Effector memory CD4-positive, alpha-beta T cell (primary cell): ENCODE measurements at regions not wholly inside any gene's neighbourhood (a gene's known extent, or its start where the extent isn't known, plus 50 kb on each side); places are given as distances from the start of the nearest gene placed in this dataset.
A peak's percentile ranks its signal among the peaks of the same experiment; 100 is the strongest.

ENCODE experiments used
- DNase-seq, 3 donors: peaks; one replicate each; pipeline ENCODE4 v3.0.0-alpha.2; 2020
- H3K27ac ChIP-seq: 2 replicates; pipeline ENCODE4 v1.7.0; 2013; ENCODE audit warnings: mild to moderate bottlenecking, low read length, moderate library complexity; ENCODE audit not compliant: insufficient read depth, poor library complexity, severe bottlenecking
- H3K27me3 ChIP-seq: replicated peaks from 2 replicates; pipeline ENCODE4 v1.7.0; 2013; ENCODE audit warnings: mild to moderate bottlenecking, low read length; ENCODE audit not compliant: insufficient read depth, control insufficient read depth, poor library complexity, severe bottlenecking
- H3K36me3 ChIP-seq: 2 replicates; pipeline ENCODE4 v1.7.0; 2013; ENCODE audit warnings: mild to moderate bottlenecking, low read length, moderate library complexity; ENCODE audit not compliant: control insufficient read depth, insufficient read depth
- H3K4me1 ChIP-seq: 2 replicates; pipeline ENCODE4 v1.7.0; 2013; ENCODE audit warnings: low read length, mild to moderate bottlenecking; ENCODE audit not compliant: control insufficient read depth, insufficient read depth, poor library complexity, severe bottlenecking
- H3K4me3 ChIP-seq: 2 replicates; pipeline ENCODE4 v1.7.0; 2013; ENCODE audit warnings: low read length, low read depth, mild to moderate bottlenecking; ENCODE audit not compliant: insufficient read depth, poor library complexity, severe bottlenecking
- H3K9me3 ChIP-seq: 2 replicates; pipeline ENCODE4 v1.7.0; 2013; ENCODE audit warnings: mild to moderate bottlenecking, low read length, moderate library complexity; ENCODE audit not compliant: control insufficient read depth

DNA sequence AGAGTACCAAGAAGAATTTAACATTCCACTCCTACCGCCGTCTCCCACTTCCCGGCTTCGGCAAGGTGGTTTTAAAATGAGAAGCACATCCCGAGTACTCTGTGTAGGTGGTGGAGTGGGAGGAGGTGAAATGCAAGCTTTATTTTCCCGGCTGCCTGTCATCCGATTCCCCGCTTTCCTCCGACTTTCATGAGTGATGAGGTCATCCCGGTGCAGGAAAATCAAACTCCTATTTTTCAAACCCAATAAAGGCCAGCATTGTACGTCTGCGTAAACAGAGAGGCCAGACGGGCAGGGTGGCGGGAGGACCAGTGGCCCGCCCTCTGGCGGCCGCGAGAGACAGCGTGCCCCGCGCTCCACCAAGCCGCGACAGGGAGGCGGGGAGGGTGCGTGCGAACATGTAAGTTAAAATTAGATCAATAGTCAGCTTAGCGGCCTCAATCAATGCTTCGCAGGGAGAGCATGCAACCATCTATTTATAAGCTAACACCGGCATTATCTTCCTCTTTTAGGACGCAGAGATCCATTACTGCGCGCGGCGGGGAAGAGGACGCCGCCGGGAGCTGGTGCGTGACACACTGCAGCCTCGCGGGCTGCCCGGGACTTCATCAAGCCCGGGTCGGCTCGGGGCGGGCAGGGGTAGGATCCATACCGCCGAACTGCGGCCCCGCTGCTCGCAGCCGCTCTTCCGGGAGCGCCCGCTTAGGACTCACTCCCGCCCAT is 163.3 kb downstream of the CD47 start:
- Histone ChIP-seq H3K36me3 (no peaks in the 10 kb centered on the region), H3K4me1 (peaks cover 4% of the 10 kb centered on the region), H3K27ac (no peak overlapping the region), H3K9me3 (no peaks in the 10 kb centered on the region), H3K27me3 (no peaks in the 10 kb centered on the region), H3K4me3 (peak overlapping the region; percentile 73)
- peak; percentile 8 to 42 (median 27) for DNase-seq

DNA sequence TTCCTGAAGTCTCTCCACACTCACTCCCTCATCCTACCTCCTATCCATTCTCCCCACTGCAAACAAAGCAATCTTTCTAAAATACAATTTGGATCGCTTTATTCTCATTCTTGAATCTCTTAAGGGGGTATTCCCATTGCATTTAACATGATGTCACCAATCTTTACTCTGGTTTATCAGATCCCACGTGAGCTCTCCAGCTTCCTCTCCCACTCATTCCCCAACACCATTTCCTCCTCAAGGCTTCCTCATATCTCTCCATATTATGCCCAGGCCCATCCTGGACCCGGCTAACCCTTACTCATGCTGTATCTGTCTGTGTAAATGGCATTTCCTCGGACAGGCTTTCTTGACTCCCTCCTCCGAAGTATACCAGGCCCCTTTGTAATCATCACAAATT is 165.0 kb downstream of the CD47 start:
- H3K4me1 ChIP-seq = peaks cover 4% of the 10 kb centered on the region
- no peaks in the 10 kb centered on the region for H3K9me3 ChIP-seq
- no peak for DNase-seq
- H3K4me3 ChIP-seq = no peak overlapping the region
- H3K27me3 ChIP-seq = no peaks in the 10 kb centered on the region
- H3K36me3 ChIP-seq = no peaks in the 10 kb centered on the region
- no peak overlapping the region for H3K27ac ChIP-seq

DNA sequence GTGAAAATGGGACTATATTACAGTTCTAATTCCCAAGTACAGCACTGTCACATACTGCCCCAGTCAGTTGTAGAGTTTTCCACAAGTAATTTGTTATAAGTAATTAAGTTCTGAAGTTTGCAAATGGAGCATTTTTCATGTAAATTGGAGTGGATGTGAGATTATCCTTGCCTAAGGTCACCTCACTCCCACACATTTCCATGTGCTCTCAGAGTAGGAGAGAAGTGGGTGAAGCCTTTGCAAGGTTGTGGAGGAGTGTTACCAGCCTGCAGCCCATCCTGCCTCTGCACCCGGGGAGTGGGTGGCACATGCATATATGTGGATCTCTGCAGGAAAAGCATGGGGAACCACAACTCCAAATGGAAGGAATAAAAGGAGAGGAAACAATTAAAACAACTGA is 169.8 kb downstream of the CD47 start:
- Histone ChIP-seq H3K27ac (no peak overlapping the region), H3K36me3 (no peaks in the 10 kb centered on the region), H3K4me3 (no peak overlapping the region), H3K9me3 (no peaks in the 10 kb centered on the region), H3K4me1 (no peaks in the 10 kb centered on the region), H3K27me3 (no peaks in the 10 kb centered on the region)
- no peak for DNase-seq

DNA sequence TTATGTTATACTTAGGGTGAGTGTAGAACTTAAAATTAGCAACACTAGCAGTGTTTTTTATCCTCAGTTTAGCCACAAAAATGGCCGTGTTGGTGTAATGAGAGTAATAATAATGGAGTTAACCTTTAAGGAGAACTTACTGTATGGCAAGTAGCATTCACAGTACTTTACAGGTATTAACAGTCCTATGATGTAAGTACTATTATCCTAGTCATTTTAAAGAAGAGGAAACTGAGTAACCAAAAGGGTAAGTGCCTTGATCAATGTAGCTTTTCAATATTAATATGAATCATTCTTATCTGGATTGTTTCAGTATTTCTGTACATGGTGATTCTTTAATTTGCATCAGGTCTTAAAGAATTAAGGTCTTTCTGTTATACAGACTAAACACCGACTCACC is 170.3 kb downstream of the CD47 start:
- DNase-seq = no peak
- H3K4me1 ChIP-seq = no peaks in the 10 kb centered on the region
- H3K9me3 ChIP-seq = no peaks in the 10 kb centered on the region
- H3K4me3 ChIP-seq = no peak overlapping the region
- H3K27ac ChIP-seq = no peak overlapping the region
- no peaks in the 10 kb centered on the region for H3K36me3 ChIP-seq
- no peaks in the 10 kb centered on the region for H3K27me3 ChIP-seq

DNA sequence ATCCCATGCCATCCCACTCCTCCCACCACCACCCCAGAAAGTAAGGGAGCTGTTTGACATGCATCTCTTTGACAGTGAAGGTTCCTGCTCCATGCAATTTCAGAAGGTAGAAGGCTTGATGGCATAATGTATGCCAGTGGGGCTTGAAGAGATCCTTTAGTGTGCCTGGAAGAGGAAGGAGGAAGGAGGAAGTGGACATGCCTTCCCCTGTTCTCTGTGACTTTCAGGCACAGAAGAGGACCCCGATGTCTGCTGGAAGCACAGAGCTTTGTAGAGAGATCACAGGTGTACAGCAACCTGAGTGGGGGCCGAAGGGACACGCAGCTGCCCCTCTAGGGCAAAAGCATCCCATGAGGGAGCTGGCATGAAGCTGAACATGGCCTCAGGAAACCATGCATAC is 171.6 kb downstream of the CD47 start:
- Histone ChIP-seq H3K9me3 (no peaks in the 10 kb centered on the region), H3K27me3 (no peaks in the 10 kb centered on the region), H3K36me3 (no peaks in the 10 kb centered on the region), H3K4me3 (no peak overlapping the region), H3K27ac (no peak overlapping the region), H3K4me1 (no peaks in the 10 kb centered on the region)
- no peak for DNase-seq

DNA sequence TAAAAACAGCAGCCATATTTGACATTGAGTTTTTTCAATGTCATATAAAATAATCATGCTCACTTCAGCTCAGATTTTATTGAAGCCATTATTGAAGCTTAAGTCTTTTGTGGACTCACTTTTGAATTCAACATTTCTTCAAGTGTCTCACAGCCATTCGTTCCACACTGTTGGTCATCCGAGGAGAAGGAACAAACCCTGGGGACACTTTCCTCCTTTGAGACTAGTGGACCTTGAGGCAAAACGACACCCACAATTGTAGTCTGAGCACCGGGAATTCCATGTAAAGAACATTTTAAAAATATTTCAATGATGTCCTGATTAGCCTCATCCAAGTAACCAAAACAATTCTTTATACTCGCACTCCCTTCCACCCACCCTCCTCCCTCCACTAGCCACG is 174.7 kb downstream of the CD47 start:
- H3K4me3 ChIP-seq = no peak overlapping the region
- no peak for DNase-seq
- H3K27ac ChIP-seq = no peak overlapping the region
- no peaks in the 10 kb centered on the region for H3K4me1 ChIP-seq
- no peaks in the 10 kb centered on the region for H3K9me3 ChIP-seq
- H3K27me3 ChIP-seq = no peaks in the 10 kb centered on the region
- no peaks in the 10 kb centered on the region for H3K36me3 ChIP-seq

DNA sequence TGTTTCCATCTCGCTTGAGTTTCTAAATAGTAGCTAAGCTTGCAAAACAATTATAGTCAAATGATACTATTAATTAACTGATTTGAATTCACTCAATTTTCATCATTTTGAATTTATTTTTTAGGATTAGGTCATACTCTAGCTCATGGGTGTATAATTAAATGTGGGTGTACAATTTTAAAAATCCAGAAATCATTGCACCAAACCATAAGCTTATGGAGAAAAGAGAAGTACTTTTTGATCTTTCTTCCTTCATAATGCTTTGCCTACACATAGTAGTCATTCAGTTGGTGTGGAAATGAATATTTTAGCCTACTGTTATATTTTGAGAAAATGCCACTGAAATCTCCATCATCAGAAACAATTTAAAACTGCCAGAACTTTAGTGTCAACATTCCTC is 175.1 kb downstream of the CD47 start:
- Histone ChIP-seq H3K36me3 (no peaks in the 10 kb centered on the region), H3K27ac (no peak overlapping the region), H3K27me3 (no peaks in the 10 kb centered on the region), H3K4me3 (no peak overlapping the region), H3K9me3 (no peaks in the 10 kb centered on the region), H3K4me1 (no peaks in the 10 kb centered on the region)
- no peak for DNase-seq

DNA sequence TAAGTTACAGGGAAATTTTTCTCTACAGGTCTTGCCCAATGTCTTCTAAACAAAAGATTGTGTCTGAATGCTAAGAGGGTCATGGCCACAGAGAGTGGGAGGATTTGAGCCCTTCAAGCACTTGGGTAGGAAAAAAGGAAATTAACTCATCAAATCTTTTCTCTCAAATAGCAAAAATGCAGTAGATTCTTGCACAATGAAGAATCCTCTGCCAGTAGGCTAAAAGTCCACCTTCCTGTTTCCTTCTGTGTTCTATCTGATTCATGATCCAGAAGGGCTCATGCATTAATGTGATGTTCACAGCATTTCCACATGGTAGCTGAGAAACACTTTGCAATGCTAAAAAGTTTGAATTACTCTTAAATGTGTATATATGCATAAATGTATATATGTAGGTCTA is 177.1 kb downstream of the CD47 start:
- Histone ChIP-seq H3K36me3 (no peaks in the 10 kb centered on the region), H3K27ac (no peak overlapping the region), H3K4me3 (no peak overlapping the region), H3K9me3 (no peaks in the 10 kb centered on the region), H3K27me3 (no peaks in the 10 kb centered on the region), H3K4me1 (no peaks in the 10 kb centered on the region)
- no peak for DNase-seq

DNA sequence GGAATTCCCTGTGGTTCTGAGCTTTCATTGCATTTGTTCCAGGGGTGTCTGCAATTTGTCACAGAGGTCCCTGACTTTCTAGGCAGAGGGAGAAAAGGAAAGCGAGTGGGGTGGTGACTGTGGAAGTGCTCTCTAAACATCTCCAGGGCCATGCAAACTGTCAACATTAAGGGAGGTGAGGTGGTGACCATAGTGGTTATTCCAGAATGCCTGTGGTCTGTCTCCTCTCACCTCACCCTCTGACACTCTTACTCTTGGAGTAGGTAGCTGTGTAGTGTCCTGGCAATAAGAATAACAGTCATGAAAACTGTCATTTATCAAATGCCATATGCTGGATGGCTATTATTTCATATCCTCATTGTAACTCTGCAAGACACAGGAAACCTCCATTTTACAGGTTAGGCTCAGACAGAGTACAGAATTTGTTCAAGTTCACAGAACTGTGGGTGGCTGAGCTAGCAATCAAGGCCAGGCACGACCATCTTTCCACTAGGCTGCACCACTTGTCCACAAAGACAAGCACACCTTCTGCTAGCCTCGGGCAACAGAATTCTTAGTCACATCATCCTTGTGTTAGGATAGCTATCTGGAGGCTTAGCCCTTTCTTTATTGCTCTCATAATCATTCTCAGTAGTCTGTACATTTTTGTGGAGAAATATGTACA is 179.4 kb downstream of the CD47 start:
- Histone ChIP-seq H3K4me3 (no peak overlapping the region), H3K27ac (no peak overlapping the region), H3K36me3 (no peaks in the 10 kb centered on the region), H3K27me3 (no peaks in the 10 kb centered on the region), H3K4me1 (no peaks in the 10 kb centered on the region), H3K9me3 (no peaks in the 10 kb centered on the region)
- no peak for DNase-seq

DNA sequence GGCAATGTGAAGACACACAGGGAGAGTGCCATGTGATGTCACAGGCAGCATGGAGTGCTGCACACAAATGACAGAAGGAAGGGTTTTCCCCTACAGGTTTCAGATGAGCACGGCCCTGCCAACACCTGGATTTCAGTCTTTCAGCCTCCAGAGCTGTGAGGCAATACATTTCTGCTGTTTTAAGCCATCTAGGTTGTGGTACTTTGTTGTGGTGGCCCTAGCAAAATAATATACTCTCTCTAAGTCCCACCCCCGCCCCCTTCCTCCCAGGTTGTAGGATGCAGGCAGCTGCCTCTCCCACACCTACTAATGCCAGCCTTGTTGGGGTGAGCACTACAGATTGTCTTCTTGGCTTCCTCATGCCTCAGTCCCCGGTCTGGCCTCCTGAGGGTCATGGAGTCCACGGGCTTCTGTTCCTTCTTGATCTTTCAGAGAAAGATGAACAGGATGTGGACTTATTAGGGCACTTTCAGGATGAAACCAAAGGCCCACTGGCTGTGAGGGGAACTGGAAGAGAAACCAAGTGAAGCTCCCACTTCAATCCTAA is 180.0 kb downstream of the CD47 start:
- Histone ChIP-seq H3K4me1 (no peaks in the 10 kb centered on the region), H3K27me3 (no peaks in the 10 kb centered on the region), H3K27ac (no peak overlapping the region), H3K4me3 (no peak overlapping the region), H3K9me3 (no peaks in the 10 kb centered on the region), H3K36me3 (no peaks in the 10 kb centered on the region)
- DNase-seq = no peak
